VCaP (cell line): ENCODE measurements at regions not wholly inside any gene's neighbourhood (a gene's known extent, or its start where the extent isn't known, plus 50 kb on each side); places are given as distances from the start of the nearest gene placed in this dataset.

ENCODE experiments used
- H3K27ac ChIP-seq: fragments of 450-650 bp; 2 replicates; pipeline ENCODE4 v1.5.1; 2017
- TF ChIP-seq, protein P1 (sequence below): fragments of 450-650 bp; conservative IDR thresholded peaks from 2 replicates; pipeline ENCODE4 v1.5.1; 2017; ENCODE audit warnings: mild to moderate bottlenecking, moderate library complexity

DNA sequence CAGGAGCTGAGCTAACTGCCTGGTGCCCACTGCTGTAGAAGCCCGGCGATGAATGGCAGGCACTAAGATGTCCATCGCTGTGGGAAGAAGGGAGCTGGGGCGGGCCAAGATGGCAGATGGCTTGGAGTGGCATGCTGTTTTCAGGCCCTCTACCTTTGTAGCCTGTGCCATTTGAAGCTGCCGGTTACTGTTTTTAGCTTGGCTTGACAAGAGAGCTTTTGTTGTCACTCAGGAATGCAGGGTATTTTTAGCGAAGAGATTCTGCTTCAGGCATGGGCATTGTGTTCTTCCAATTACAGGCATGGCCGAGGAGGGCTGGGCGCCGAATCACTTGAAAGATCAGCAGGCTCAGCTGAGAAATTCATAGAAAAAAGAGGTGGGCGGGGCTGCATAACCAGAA, 348.7 kb downstream of the RPS6KC1 start:
- H3K27ac ChIP-seq, result no peak overlapping the region
- TF ChIP-seq, protein P1, sequence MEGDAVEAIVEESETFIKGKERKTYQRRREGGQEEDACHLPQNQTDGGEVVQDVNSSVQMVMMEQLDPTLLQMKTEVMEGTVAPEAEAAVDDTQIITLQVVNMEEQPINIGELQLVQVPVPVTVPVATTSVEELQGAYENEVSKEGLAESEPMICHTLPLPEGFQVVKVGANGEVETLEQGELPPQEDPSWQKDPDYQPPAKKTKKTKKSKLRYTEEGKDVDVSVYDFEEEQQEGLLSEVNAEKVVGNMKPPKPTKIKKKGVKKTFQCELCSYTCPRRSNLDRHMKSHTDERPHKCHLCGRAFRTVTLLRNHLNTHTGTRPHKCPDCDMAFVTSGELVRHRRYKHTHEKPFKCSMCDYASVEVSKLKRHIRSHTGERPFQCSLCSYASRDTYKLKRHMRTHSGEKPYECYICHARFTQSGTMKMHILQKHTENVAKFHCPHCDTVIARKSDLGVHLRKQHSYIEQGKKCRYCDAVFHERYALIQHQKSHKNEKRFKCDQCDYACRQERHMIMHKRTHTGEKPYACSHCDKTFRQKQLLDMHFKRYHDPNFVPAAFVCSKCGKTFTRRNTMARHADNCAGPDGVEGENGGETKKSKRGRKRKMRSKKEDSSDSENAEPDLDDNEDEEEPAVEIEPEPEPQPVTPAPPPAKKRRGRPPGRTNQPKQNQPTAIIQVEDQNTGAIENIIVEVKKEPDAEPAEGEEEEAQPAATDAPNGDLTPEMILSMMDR, result no peak

DNA sequence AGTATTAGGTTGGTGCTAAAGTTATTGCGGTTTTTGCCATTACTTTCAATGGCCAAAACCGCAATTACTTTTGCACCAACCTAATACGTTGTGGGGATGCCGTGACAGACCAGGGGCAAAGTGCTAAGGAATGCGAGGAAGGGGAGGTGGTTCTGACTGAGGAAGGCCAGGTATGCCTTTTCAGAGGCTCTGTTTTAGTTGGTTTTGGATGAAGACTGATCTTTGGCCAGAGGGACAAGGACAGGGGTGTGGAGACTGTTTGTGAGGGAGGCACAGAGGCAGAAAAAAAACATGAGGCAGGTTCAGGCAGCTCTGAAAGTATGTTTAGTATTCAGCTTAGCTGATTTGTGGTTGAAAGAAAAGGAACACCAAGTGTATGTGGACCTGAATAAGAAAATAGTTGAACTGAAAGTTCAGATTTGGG, 358.2 kb downstream of the RPS6KC1 start:
- TF ChIP-seq, protein P1, result no peak
- no peak overlapping the region for H3K27ac ChIP-seq

DNA sequence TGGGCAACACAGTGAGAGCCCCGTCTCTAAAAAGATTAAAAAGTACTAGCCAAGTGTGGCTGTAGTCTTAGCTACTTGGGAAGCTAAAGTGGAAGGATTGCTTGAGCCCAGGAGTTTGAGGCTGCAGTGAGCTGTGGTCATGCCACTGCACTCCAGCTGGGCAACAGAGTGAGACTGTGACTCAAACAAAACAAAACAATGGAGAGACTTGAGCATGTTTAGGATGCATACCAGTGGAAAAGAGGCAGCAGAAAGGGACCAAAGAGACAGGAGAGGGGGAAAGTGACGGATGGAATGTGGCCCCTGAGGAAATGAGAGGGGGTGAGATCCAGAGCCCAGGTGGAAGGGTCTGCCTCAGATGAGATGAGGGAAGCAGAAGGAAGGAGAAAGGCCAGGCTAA, 358.9 kb downstream of the RPS6KC1 start:
- TF ChIP-seq, protein P1, result no peak
- H3K27ac ChIP-seq, result no peak overlapping the region

DNA sequence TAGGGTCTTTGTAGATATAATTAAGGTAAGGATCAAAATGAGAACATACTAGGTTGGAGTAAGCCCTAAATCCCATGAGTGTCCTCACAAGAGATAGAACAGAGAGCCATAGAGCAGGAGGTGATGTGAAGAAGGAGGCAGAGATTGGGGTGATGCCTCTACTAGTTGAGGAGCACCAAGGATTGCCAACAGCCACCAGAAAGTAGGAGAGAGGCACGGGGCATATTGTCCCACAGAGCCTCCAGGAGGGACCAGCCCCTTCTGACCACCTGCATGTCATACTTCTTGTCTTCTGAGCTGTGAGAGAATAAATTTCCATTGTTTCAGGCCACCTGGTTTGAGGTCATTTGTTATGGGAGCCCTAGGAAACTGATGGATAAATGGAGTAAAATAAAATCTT, 363.3 kb downstream of the RPS6KC1 start:
- TF ChIP-seq, protein P1, result no peak
- H3K27ac ChIP-seq, result no peak overlapping the region

DNA sequence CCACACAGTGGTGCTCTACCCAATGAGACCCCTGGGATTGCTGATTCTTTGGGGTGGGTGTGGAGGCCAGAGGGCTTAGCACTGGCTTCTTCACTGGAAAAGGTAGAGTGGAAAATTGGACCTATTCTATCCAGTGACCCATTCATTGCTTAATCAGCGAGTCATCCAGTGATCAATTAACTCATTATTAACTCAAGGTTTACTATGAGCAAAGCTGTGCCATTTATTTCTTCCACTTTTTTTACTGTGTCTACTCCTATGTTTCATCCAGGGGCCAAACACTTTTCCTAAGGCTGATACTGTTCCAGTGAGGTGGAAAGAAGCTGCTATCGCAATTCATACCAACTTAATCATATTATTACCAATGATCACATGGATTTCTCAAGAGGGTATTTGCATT, 363.9 kb downstream of the RPS6KC1 start:
- TF ChIP-seq, protein P1, result no peak
- H3K27ac ChIP-seq, result no peak overlapping the region

DNA sequence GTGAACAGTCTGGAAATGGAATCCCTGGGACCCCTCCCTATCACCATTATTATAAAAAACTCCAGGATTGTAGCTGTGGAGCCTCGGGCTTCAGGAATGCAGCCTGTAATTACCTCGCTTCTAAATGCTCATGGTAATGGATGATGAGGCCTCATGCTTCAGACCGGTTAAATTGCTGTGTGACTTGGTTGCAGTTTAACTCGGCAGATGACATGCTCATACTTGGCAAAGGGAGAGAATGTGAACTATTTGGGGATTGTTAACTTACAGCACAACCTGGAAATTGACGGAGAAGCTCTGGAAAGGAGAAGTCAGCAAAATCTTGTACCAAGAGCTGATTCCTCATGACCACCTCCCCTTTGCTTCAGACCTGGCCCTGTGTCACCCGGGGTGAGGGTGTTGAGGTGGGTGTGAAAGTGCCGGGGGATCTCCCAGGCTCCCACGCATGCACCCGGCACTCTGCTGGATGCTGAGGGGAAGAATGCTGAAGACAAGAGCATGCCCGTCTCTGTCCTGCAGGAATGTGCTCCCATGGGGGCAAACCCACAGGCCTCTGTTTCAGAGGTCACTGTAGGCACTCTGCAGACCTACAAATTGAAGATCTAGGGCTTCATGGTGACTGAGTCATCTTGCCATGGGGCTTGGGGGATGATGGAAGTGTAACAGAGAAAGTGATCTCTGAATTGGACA, 364.8 kb downstream of the RPS6KC1 start:
- no peak overlapping the region for H3K27ac ChIP-seq
- TF ChIP-seq, protein P1, result no peak

DNA sequence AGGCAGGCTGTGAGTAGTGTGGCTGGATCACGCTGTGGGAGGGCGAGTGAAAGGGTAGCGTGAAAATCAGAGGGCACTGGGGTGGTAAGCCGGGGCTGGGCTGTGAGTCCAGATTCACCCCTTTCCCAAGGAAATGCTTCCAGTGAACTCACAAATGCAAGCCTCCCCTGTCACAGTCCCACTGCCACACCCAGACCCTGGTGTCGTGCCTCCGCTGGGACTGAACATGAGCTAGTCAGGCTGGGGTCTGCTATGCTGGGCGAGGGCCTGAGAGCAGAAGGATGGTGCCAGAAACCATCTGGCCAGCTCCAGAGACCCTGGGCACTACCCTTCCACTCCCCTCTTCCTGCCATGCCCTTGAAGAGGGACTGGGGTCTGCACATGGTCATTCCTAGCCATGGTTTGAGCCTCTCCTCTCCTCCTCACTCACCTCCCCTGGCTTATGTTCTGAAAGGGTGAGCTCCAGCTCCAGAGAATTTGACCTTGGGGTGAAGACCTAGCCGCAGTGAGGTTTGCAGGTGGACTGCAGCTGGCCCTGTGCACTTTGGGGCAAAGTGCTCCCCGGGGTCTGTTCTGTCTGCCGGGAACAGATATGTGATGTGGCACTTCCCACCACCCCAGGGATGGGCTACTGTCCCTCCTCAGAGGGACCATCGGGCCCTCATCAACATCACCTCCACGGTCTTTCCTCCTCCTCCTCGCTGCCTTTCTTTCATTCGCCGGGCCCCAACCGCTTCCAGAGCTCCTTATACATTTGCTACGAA, 365.6 kb downstream of the RPS6KC1 start:
- H3K27ac ChIP-seq, result no peak overlapping the region
- TF ChIP-seq, protein P1, result no peak
